ENCODE measurements at regions not wholly inside any gene's neighbourhood (a gene's known extent, or its start where the extent isn't known, plus 50 kb on each side); places are given as distances from the start of the nearest gene placed in this dataset.
A peak's percentile ranks its signal among the peaks of the same experiment; 100 is the strongest.

GRCh38 chr4:166239354-166239753, 366.3 kb downstream of the TLL1 start:
- no peak overlapping the region for H3K4me3 ChIP-seq
- no peaks in the 10 kb centered on the region; the same call in 1 of the 2 replicates for H3K36me3 ChIP-seq
- peaks cover 7% of the 10 kb centered on the region; the same call in 1 of the 2 replicates for H3K9me3 ChIP-seq
- no peaks in the 10 kb centered on the region for H3K27me3 ChIP-seq
- DNase-seq: no peak

GRCh38 chr4:166252487-166253402, 379.7 kb downstream of the TLL1 start:
- Histone ChIP-seq H3K27me3 (no peaks in the 10 kb centered on the region), H3K36me3 (no peaks in the 10 kb centered on the region), H3K4me3 (no peak overlapping the region), H3K9me3 (0 out of 2 replicates have a peak, but pooled peaks cover 2% of the 10 kb centered on the region)
- no peak for DNase-seq

GRCh38 chr4:166257276-166257675, 384.2 kb downstream of the TLL1 start:
- Histone ChIP-seq H3K4me3 (no peak overlapping the region), H3K27me3 (no peaks in the 10 kb centered on the region), H3K36me3 (no peaks in the 10 kb centered on the region), H3K9me3 (0 out of 2 replicates have a peak, but pooled peaks cover 2% of the 10 kb centered on the region)
- DNase-seq: no peak

GRCh38 chr4:166257891-166258290, 384.9 kb downstream of the TLL1 start:
- H3K27me3 ChIP-seq: no peaks in the 10 kb centered on the region
- H3K4me3 ChIP-seq: no peak overlapping the region
- DNase-seq: no peak
- 0 out of 2 replicates have a peak, but pooled peaks cover 2% of the 10 kb centered on the region for H3K9me3 ChIP-seq
- no peaks in the 10 kb centered on the region for H3K36me3 ChIP-seq

- no peaks in the 10 kb centered on the region for H3K36me3 ChIP-seq
- no peak for DNase-seq
- H3K27me3 ChIP-seq: no peaks in the 10 kb centered on the region
- H3K4me3 ChIP-seq: no peak overlapping the region
- no peaks in the 10 kb centered on the region for H3K9me3 ChIP-seq
These were observed 386.0 kb downstream of the TLL1 start for GRCh38 chr4:166259081-166259480.

GRCh38 chr4:166274136-166274761, 401.2 kb downstream of the TLL1 start:
- DNase-seq: peak; percentile 10
- 0 out of 2 replicates have a peak, but pooled peaks cover 1% of the 10 kb centered on the region for H3K9me3 ChIP-seq

GRCh38 chr4:166274775-166275174, 401.7 kb downstream of the TLL1 start:
- Histone ChIP-seq H3K4me3 (no peak overlapping the region), H3K36me3 (peaks cover 2% of the 10 kb centered on the region), H3K27me3 (no peaks in the 10 kb centered on the region), H3K9me3 (0 out of 2 replicates have a peak, but pooled peaks cover 1% of the 10 kb centered on the region)
- no peak for DNase-seq

More at GRCh38 chr4:166274136-166274761, 401.2 kb downstream of the TLL1 start:
- Histone ChIP-seq H3K4me3 (no peak overlapping the region), H3K36me3 (peaks cover 2% of the 10 kb centered on the region), H3K27me3 (no peaks in the 10 kb centered on the region)

- DNase-seq: no peak
- Histone ChIP-seq H3K36me3 (peaks cover 7% of the 10 kb centered on the region), H3K4me3 (no peak overlapping the region), H3K27me3 (no peaks in the 10 kb centered on the region), H3K9me3 (no peaks in the 10 kb centered on the region)
These were observed 404.4 kb downstream of the TLL1 start for GRCh38 chr4:166277401-166277800.

- Histone ChIP-seq H3K9me3 (no peaks in the 10 kb centered on the region), H3K36me3 (peaks cover 7% of the 10 kb centered on the region), H3K4me3 (no peak overlapping the region), H3K27me3 (no peaks in the 10 kb centered on the region)
- no peak for DNase-seq
These were observed 404.8 kb downstream of the TLL1 start for GRCh38 chr4:166277853-166278252.

- peaks cover 2% of the 10 kb centered on the region; the same call in 1 of the 2 replicates for H3K9me3 ChIP-seq
- H3K27me3 ChIP-seq: no peaks in the 10 kb centered on the region
- no peak for DNase-seq
These were observed 406.2 kb downstream of the TLL1 start for GRCh38 chr4:166279261-166279660.

GRCh38 chr4:166280642-166281041, 407.6 kb downstream of the TLL1 start:
- H3K9me3 ChIP-seq: peaks cover 2% of the 10 kb centered on the region; the same call in 1 of the 2 replicates

More at GRCh38 chr4:166279261-166279660, 406.2 kb downstream of the TLL1 start:
- Histone ChIP-seq H3K4me3 (no peak overlapping the region), H3K36me3 (peaks cover 12% of the 10 kb centered on the region)

GRCh38 chr4:166282081-166282770, 409.2 kb downstream of the TLL1 start:
- Histone ChIP-seq H3K36me3 (peaks cover 18% of the 10 kb centered on the region), H3K27me3 (no peaks in the 10 kb centered on the region), H3K4me3 (no peak overlapping the region), H3K9me3 (peaks cover 2% of the 10 kb centered on the region; the same call in 1 of the 2 replicates)
- DNase-seq: no peak

More at GRCh38 chr4:166280642-166281041, 407.6 kb downstream of the TLL1 start:
- peaks cover 13% of the 10 kb centered on the region for H3K36me3 ChIP-seq
- no peak overlapping the region for H3K4me3 ChIP-seq
- no peaks in the 10 kb centered on the region for H3K27me3 ChIP-seq
- no peak for DNase-seq

GRCh38 chr4:166284221-166284620, 411.2 kb downstream of the TLL1 start:
- no peak overlapping the region for H3K4me3 ChIP-seq
- H3K9me3 ChIP-seq: peaks cover 2% of the 10 kb centered on the region; the same call in 1 of the 2 replicates
- H3K27me3 ChIP-seq: no peaks in the 10 kb centered on the region
- H3K36me3 ChIP-seq: peaks cover 23% of the 10 kb centered on the region
- no peak for DNase-seq

- DNase-seq: no peak
- H3K36me3 ChIP-seq: peaks cover 9% of the 10 kb centered on the region
- no peaks in the 10 kb centered on the region for H3K27me3 ChIP-seq
- no peak overlapping the region for H3K4me3 ChIP-seq
- no peaks in the 10 kb centered on the region for H3K9me3 ChIP-seq
These were observed 417.4 kb downstream of the TLL1 start for GRCh38 chr4:166290426-166290825.

GRCh38 chr4:166293556-166293955, 420.5 kb downstream of the TLL1 start:
- H3K27me3 ChIP-seq: no peaks in the 10 kb centered on the region
- no peak for DNase-seq
- H3K4me3 ChIP-seq: no peak overlapping the region
- H3K9me3 ChIP-seq: no peaks in the 10 kb centered on the region
- H3K36me3 ChIP-seq: peaks cover 3% of the 10 kb centered on the region; the same call in 1 of the 2 replicates

- Histone ChIP-seq H3K36me3 (no peaks in the 10 kb centered on the region), H3K4me3 (no peak overlapping the region), H3K27me3 (no peaks in the 10 kb centered on the region), H3K9me3 (peaks cover 18% of the 10 kb centered on the region)
- DNase-seq: no peak
These were observed 428.2 kb downstream of the TLL1 start for GRCh38 chr4:166301266-166301665.

- DNase-seq: no peak
- Histone ChIP-seq H3K36me3 (no peaks in the 10 kb centered on the region), H3K27me3 (no peaks in the 10 kb centered on the region), H3K4me3 (no peak overlapping the region), H3K9me3 (peaks cover 9% of the 10 kb centered on the region)
These were observed 435.6 kb downstream of the TLL1 start for GRCh38 chr4:166308647-166309046.
